Endothelial cell (in vitro differentiated cells): ENCODE measurements at regions not wholly inside any gene's neighbourhood (a gene's known extent, or its start where the extent isn't known, plus 50 kb on each side); places are given as distances from the start of the nearest gene placed in this dataset.

Experiments used
- DNase-seq: peaks from one replicate; pipeline ENCODE4 v3.0.0; 2021; ENCODE audit warnings: low spot score
- H3K27ac Mint-ChIP-seq: one replicate; pipeline ENCODE4 v1.8.0; 2021; ENCODE audit warnings: mixed read lengths, inconsistent platforms; ENCODE audit not compliant: unreplicated experiment
- H3K27me3 Mint-ChIP-seq: one replicate; pipeline ENCODE4 v1.8.0; 2021; ENCODE audit warnings: mild to moderate bottlenecking, moderate library complexity, mixed read lengths, inconsistent platforms; ENCODE audit not compliant: unreplicated experiment
- H3K36me3 Mint-ChIP-seq: one replicate; pipeline ENCODE4 v1.8.0; 2021; ENCODE audit warnings: mild to moderate bottlenecking, low read depth, mixed read lengths, inconsistent platforms; ENCODE audit not compliant: unreplicated experiment
- H3K4me1 Mint-ChIP-seq: one replicate; pipeline ENCODE4 v1.8.0; 2021; ENCODE audit warnings: mild to moderate bottlenecking, mixed read lengths, inconsistent platforms; ENCODE audit not compliant: unreplicated experiment
- H3K4me3 Mint-ChIP-seq: one replicate; pipeline ENCODE4 v1.8.0; 2021; ENCODE audit warnings: mild to moderate bottlenecking, mixed read lengths, inconsistent platforms; ENCODE audit not compliant: unreplicated experiment
- H3K9me3 Mint-ChIP-seq: one replicate; pipeline ENCODE4 v1.8.0; 2021; ENCODE audit warnings: mixed read lengths, inconsistent platforms; ENCODE audit not compliant: unreplicated experiment
- CTCF ChIP-seq: fragments of 200-600 bp; sonication (generic); IDR thresholded peaks from one replicate; pipeline ENCODE4 v1.5.0; 2021; ENCODE audit warnings: antibody characterized with exemption; ENCODE audit not compliant: unreplicated experiment

- no peak overlapping the region for H3K4me3 Mint-ChIP-seq
- H3K27me3 Mint-ChIP-seq: peaks cover 3% of the 10 kb centered on the region
- peaks cover 46% of the 10 kb centered on the region for H3K9me3 Mint-ChIP-seq
- no peak for TF ChIP-seq CTCF
- peaks cover 3% of the 10 kb centered on the region for H3K36me3 Mint-ChIP-seq
- no peak overlapping the region for H3K27ac Mint-ChIP-seq
- no peak for DNase-seq
- no peaks in the 10 kb centered on the region for H3K4me1 Mint-ChIP-seq
Observed at GRCh38 chr12:127459166-127459565, 807.8 kb upstream of the TMEM132C start.

- Mint-ChIP-seq H3K4me3 (no peak overlapping the region), H3K4me1 (no peaks in the 10 kb centered on the region), H3K27me3 (peaks cover 3% of the 10 kb centered on the region), H3K36me3 (peaks cover 3% of the 10 kb centered on the region), H3K9me3 (peaks cover 41% of the 10 kb centered on the region), H3K27ac (no peak overlapping the region)
- no peak for TF ChIP-seq CTCF
- DNase-seq: no peak
Observed at GRCh38 chr12:127459687-127460086, 807.3 kb upstream of the TMEM132C start.

- TF ChIP-seq CTCF: no peak
- Mint-ChIP-seq H3K27ac (no peak overlapping the region), H3K36me3 (no peaks in the 10 kb centered on the region), H3K4me1 (no peaks in the 10 kb centered on the region), H3K27me3 (no peaks in the 10 kb centered on the region), H3K4me3 (no peak overlapping the region), H3K9me3 (peaks cover 36% of the 10 kb centered on the region)
- no peak for DNase-seq
Observed at GRCh38 chr12:127463237-127463636, 803.7 kb upstream of the TMEM132C start.

- no peak overlapping the region for H3K4me3 Mint-ChIP-seq
- peaks cover 38% of the 10 kb centered on the region for H3K9me3 Mint-ChIP-seq
- H3K36me3 Mint-ChIP-seq: no peaks in the 10 kb centered on the region
- H3K27ac Mint-ChIP-seq: no peak overlapping the region
- no peaks in the 10 kb centered on the region for H3K27me3 Mint-ChIP-seq
- TF ChIP-seq CTCF: no peak
- DNase-seq: no peak
- no peaks in the 10 kb centered on the region for H3K4me1 Mint-ChIP-seq
Observed at GRCh38 chr12:127469331-127469730, 797.6 kb upstream of the TMEM132C start.

GRCh38 chr12:127473766-127474165 lies 793.2 kb upstream of the TMEM132C start:
- H3K36me3 Mint-ChIP-seq: no peaks in the 10 kb centered on the region
- H3K4me1 Mint-ChIP-seq: no peaks in the 10 kb centered on the region
- no peak overlapping the region for H3K27ac Mint-ChIP-seq
- H3K9me3 Mint-ChIP-seq: peaks cover 28% of the 10 kb centered on the region
- no peak overlapping the region for H3K4me3 Mint-ChIP-seq
- no peak for DNase-seq
- no peaks in the 10 kb centered on the region for H3K27me3 Mint-ChIP-seq
- TF ChIP-seq CTCF: no peak
